ENCODE measurements at regions not wholly inside any gene's neighbourhood (a gene's known extent, or its start where the extent isn't known, plus 50 kb on each side); places are given as distances from the start of the nearest gene placed in this dataset.

DNA sequence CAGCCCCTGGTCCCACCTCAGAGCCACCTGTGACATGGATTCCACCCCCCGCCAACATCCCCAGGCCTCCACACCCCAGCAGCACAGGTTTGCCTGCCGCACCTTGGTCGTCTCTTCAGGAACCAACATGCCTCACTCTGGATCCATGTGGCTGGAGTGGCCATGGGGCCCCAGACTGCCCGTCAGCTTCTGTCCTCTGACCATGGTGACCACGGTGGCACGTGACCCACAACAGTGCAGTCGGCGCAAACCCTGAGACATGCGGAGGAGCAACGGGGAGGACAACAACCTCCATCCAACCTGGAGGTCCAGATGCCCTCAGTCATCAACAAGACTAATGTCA is 85.6 kb downstream of the ANKRD60 start:
- TF ChIP-seq, protein P1, sequence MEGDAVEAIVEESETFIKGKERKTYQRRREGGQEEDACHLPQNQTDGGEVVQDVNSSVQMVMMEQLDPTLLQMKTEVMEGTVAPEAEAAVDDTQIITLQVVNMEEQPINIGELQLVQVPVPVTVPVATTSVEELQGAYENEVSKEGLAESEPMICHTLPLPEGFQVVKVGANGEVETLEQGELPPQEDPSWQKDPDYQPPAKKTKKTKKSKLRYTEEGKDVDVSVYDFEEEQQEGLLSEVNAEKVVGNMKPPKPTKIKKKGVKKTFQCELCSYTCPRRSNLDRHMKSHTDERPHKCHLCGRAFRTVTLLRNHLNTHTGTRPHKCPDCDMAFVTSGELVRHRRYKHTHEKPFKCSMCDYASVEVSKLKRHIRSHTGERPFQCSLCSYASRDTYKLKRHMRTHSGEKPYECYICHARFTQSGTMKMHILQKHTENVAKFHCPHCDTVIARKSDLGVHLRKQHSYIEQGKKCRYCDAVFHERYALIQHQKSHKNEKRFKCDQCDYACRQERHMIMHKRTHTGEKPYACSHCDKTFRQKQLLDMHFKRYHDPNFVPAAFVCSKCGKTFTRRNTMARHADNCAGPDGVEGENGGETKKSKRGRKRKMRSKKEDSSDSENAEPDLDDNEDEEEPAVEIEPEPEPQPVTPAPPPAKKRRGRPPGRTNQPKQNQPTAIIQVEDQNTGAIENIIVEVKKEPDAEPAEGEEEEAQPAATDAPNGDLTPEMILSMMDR (IDR thresholded peaks at IDR 0.05): no peak
- no peak for TF ChIP-seq POLR2A (IDR thresholded peaks at IDR 0.05)

Measured in breast epithelium (tissue), 3 donors.